GM08714 (cell line): ENCODE measurements at regions not wholly inside any gene's neighbourhood (a gene's known extent, or its start where the extent isn't known, plus 50 kb on each side); places are given as distances from the start of the nearest gene placed in this dataset.

Experiments used
- H3K4me3 ChIP-seq: fragments of 200-500 bp; sonication (Bioruptor generic); 2 replicates; pipeline ENCODE4 v1.5.1; 2014; ENCODE audit warnings: mild to moderate bottlenecking, low read length, inconsistent platforms
- ZNF274 ChIP-seq: IDR thresholded peaks from 2 replicates; pipeline ENCODE4 v1.6.1; 2012; ENCODE audit warnings: mild to moderate bottlenecking, low read depth, low read length

GRCh38 chr12:58443273-58443980, 476.9 kb downstream of the LRIG3 start:
- no peak for TF ChIP-seq ZNF274
- H3K4me3 ChIP-seq, result no peak overlapping the region

GRCh38 chr12:58443981-58444371, 476.3 kb downstream of the LRIG3 start:
- no peak overlapping the region for H3K4me3 ChIP-seq
- no peak for TF ChIP-seq ZNF274

DNA sequence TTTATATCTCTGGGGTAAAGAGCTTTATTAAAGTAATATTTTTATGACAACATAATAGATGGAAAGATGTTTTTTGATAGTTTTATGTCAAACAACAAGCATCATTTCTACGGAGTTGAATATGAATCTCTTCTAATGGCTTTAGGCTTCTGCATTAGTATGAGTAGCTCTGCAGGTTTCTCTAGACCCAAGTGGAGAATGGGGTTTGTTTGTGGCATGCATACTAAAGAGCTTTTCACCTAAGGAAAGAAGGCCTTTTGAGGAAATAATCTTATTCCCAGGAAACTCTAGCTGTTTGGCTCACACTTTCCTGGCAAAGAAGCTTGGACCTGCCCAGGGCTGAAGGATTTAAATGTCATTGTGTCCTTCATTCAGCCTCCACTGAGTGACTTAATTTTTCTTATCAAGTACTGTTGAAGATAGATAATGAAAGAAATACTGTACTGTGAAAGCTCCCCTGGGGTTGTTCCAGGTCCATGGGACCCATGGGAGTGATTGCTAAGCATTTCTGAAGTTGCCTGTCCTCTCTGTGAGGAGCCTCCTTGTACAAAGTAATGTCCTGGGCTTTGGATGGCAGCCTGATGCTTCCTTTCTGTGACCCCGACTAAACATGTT, 469.3 kb downstream of the LRIG3 start:
- TF ChIP-seq ZNF274, result no peak
- H3K4me3 ChIP-seq, result no peak overlapping the region

GRCh38 chr12:58452546-58452945, 467.8 kb downstream of the LRIG3 start:
- TF ChIP-seq ZNF274, result no peak
- H3K4me3 ChIP-seq, result no peak overlapping the region

DNA sequence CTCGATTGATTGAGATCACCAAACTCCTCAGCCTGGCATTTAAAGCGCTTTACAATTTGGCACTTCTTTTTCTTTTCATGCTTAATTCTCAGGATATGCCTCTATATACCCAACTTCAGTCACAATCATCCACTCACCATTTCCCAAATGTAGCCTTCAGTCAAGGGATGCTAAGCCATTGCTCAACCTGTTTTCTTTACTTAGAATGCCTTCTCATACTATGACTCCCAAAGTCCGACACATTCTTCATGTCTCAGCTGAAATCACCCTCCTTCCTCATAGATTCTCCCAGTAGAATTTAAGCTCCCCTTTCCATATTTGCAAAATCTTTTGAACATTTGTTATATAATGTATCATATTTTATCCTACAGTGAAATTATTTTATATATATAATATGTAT, 467.0 kb downstream of the LRIG3 start:
- no peak overlapping the region for H3K4me3 ChIP-seq
- no peak for TF ChIP-seq ZNF274

DNA sequence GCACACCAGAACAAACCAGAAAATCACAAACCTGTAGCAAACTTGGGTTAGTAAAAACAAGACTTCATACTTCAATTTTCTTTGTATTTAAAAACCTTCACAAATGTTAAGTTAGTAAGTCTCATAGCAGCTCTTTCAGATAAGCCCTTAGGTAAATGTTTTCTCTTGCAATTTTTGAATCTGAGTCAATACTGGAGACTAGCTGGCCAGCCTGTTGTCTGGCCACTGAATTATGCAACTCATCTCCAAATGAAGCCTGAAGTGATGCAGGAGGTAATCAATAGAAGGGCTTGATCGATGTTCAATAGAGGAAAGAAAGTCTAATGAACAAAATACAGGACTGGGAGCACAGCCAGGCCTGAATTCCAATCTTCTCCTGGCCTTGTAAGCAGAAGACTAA, 465.2 kb downstream of the LRIG3 start:
- H3K4me3 ChIP-seq, result no peak overlapping the region
- no peak for TF ChIP-seq ZNF274

DNA sequence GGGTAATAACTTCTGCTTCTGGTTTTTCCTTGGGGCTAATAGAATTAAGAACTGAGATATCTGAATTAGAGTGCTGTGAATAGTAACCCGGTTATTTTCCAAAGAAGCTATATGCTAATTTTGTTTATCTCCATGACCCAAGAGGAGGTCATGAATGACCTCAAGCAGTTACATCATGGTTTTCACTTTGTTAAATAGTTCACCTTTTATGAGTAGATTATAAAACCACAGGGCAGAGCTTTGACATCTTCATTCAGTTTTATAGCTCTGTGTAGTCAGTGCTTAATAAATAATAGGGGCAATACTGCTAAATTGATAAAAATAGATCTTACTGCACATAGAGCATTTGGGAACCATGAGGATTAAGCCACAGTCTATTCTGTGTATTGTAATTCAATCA, 462.2 kb downstream of the LRIG3 start:
- no peak for TF ChIP-seq ZNF274
- no peak overlapping the region for H3K4me3 ChIP-seq

- no peak overlapping the region for H3K4me3 ChIP-seq
- TF ChIP-seq ZNF274, result no peak
These were observed 461.1 kb downstream of the LRIG3 start for GRCh38 chr12:58459191-58459590.

DNA sequence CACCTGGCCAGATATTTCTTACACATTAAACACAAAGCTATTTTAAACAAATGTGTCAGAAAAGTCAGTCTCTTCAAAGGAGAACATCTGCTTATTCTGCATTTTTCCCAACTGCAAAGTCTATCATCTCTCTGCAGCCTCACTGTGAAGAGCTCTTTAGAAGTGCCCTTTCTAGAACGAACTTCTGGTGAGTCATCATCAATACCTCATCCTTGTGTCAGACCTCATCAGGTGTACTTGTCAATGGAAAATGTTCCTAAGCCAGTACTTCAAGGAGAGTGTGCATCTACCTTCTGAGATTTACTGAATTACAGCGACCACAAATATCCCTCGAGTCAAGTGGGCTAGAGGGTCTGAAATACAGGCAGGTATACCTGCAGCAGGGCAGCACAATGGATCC, 457.3 kb downstream of the LRIG3 start:
- no peak overlapping the region for H3K4me3 ChIP-seq
- TF ChIP-seq ZNF274, result no peak

DNA sequence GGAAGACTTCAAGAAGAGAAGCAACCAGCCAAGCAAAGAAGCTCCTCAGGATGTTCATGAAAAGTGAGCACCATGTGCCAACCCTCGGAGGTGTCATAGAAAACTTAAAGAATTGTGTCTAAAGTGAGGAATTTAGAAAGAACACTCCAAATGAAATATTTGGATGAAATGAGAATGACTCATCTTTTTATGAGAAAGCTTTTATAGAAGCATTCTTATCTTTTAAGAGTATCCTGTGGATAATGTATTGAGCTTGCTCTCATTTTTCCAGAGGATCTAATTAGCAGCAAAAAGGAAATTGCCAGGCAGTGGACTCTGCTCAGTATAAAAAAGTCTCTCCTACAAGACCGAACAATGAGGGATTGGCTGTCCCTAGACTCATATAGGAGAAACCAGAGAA, 454.9 kb downstream of the LRIG3 start:
- TF ChIP-seq ZNF274, result no peak
- H3K4me3 ChIP-seq, result no peak overlapping the region

- no peak overlapping the region for H3K4me3 ChIP-seq
- no peak for TF ChIP-seq ZNF274
These were observed 449.9 kb downstream of the LRIG3 start for GRCh38 chr12:58470266-58471010.

- no peak overlapping the region for H3K4me3 ChIP-seq
- no peak for TF ChIP-seq ZNF274
These were observed 440.9 kb downstream of the LRIG3 start for GRCh38 chr12:58479401-58479800.

GRCh38 chr12:58481811-58482210, 438.5 kb downstream of the LRIG3 start:
- no peak for TF ChIP-seq ZNF274
- H3K4me3 ChIP-seq, result no peak overlapping the region

DNA sequence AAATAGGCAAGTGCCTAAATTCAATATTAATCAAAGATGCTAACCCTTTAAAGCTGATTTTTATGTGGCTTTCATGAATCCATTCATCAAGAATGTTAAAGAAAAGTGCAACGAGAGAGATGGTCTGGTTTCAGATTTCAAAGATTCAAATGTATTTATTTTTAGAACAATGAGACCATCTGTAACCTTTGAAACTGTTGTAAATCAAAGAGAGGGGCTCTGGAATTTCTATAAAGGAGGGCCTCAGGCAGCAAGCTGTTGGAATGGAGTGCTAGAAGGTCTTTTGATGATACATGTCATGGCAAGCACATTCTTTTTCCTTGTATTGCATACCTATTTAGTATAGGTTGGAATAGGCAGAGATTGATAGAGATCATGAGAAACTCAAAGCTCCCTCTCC, 433.0 kb downstream of the LRIG3 start:
- no peak overlapping the region for H3K4me3 ChIP-seq
- no peak for TF ChIP-seq ZNF274

GRCh38 chr12:58487678-58488161, 432.6 kb downstream of the LRIG3 start:
- no peak overlapping the region for H3K4me3 ChIP-seq
- no peak for TF ChIP-seq ZNF274
